Fibroblast of skin of scalp (primary cell): ENCODE measurements at regions not wholly inside any gene's neighbourhood (a gene's known extent, or its start where the extent isn't known, plus 50 kb on each side); places are given as distances from the start of the nearest gene placed in this dataset.
"Not testable (repeated sequence)": the region's sequence is repeated elsewhere in the genome, so short reads cannot be mapped to it uniquely, and the experiment has no call there.

ENCODE experiments used
- DNase-seq: peaks from one replicate; pipeline ENCODE4 v3.0.0-alpha.2; 2013

- DNase-seq = no peak
These were observed 68.0 kb upstream of the RAB6C start for GRCh38 chr2:129911363-129912065.

- no peak for DNase-seq
These were observed 67.2 kb upstream of the RAB6C start for GRCh38 chr2:129912066-129912820.

- no peak for DNase-seq
These were observed 66.4 kb upstream of the RAB6C start for GRCh38 chr2:129912871-129913694.

GRCh38 chr2:129913695-129914495 is 65.6 kb upstream of the RAB6C start:
- DNase-seq = no peak

GRCh38 chr2:129914538-129915302 is 64.7 kb upstream of the RAB6C start:
- DNase-seq = no peak

- DNase-seq = no peak
These were observed 64.1 kb upstream of the RAB6C start for GRCh38 chr2:129915303-129915840.

GRCh38 chr2:129918604-129919003 is 60.9 kb upstream of the RAB6C start:
- no peak for DNase-seq

GRCh38 chr2:129922571-129923264 is 56.7 kb upstream of the RAB6C start:
- no peak for DNase-seq

- peak; percentile 52 for DNase-seq
These were observed 56.0 kb upstream of the RAB6C start for GRCh38 chr2:129923265-129924091.

GRCh38 chr2:129924115-129924514 is 55.4 kb upstream of the RAB6C start:
- DNase-seq = not testable (repeated sequence)

GRCh38 chr2:129925381-129925780 is 54.1 kb upstream of the RAB6C start:
- DNase-seq = no peak

DNA sequence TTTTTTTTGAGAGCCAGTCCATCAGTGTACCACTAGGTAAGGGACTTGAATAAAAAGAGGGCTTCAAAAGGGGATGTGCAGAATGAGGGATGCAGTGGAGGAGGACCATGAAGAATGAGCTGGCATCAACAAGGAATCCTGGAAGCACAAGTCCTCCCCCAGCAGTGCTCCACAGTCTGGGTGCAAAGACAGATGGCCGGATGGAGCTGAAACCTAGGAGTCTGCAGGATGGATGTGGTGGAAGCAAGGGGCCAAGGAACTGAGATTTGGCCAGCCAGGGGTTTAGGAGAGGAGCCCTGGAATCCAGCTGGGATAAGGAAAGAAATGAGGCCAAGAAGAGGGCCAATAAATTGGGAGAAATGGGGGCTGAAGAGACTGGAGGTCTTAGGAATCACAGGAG is 51.8 kb upstream of the RAB6C start:
- DNase-seq = no peak

DNA sequence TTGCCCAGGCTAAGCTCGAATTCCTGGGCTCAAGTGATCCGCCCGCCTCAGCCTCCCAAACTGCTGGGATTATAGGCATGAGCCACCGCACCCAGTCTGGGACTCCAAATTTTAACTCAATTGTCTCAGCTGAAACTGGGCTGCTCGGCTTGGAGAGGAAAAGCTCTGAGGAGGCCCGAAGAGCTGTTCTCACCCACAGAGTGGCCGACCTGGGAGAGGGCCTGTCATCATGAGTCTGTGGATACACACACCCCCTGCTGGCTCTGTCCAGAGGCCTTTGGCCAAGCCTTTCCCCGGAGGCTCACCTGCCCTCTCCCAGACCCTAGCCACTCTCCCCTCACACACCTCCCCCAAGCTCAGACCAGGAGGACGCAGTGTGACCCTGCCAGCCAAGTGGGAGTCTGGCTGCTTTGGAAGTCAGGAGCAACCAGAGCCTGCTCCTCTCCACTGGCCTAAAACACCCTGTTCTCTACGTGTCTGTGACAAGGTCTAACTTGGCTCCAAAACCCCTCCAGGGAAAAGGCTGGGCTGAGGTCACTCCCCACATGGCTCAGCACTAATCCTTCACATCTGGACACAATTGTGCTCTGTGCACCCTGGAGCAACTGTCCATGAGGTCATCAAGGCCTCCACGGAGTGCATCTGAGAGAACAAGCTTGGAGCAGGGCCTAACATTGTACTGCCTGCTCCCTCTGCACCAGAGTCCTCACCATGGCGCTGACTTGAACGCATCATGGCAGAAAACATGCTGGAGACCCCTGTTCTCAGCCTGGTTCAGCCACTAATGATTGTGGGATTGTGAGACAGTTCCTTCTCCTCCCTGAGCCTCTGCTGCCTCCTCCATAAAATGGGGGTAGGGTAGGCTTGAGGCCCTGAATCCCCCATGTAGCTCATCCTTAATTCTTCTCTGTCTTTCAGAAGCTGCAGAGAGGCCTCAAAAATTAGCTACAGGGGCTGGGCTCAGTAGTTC is 49.9 kb upstream of the RAB6C start:
- peak; percentile 80 for DNase-seq
